H1 (cell line): ENCODE measurements at regions not wholly inside any gene's neighbourhood (a gene's known extent, or its start where the extent isn't known, plus 50 kb on each side); places are given as distances from the start of the nearest gene placed in this dataset.

Source experiments
- CTCF ChIA-PET: fragments of 300-600 bp; sonication (Branson Sonifier 250); formaldehyde crosslinking; loops from one replicate; lab custom pipeline; 2021; ENCODE audit not compliant: partially characterized antibody; lab: Charles Lee
- POLR2A ChIA-PET: fragments of 300-600 bp; sonication (Branson Sonifier 250); formaldehyde crosslinking; loops from one replicate; lab custom pipeline; 2021; ENCODE audit warnings: inconsistent platforms; ENCODE audit not compliant: partially characterized antibody; lab: Charles Lee
- DNase-seq, 2 experiments: peaks; one replicate each; pipeline versions ENCODE4 v3.0.0 to v3.0.0-alpha.2; 2010 to 2022; ENCODE audit warnings: low spot score in 2 of 2, low read depth in 1 of 2, mixed read lengths in 1 of 2
- FAIRE-seq: peaks from 2 replicates; lab custom pipeline; 2011; peaks lifted over from hg19 to GRCh38; lab: Jason Lieb, UNC
- H2AFZ ChIP-seq: 2 replicates; pipeline ENCODE4 v1.8.1; 2012; ENCODE audit warnings: low read length, inconsistent platforms
- H2AK5ac ChIP-seq: 2 replicates; pipeline ENCODE4 v1.6.1; 2013; ENCODE audit warnings: low read depth, low read length
- H2BK120ac ChIP-seq: replicated peaks from 2 replicates; pipeline ENCODE3; 2013; ENCODE audit warnings: low read depth, low read length, inconsistent platforms
- H2BK12ac ChIP-seq: 2 replicates; pipeline ENCODE4 v1.6.1; 2013; ENCODE audit warnings: low read depth, low read length
- H2BK15ac ChIP-seq: 2 replicates; pipeline ENCODE4 v1.6.1; 2013; ENCODE audit warnings: low read length
- H2BK20ac ChIP-seq: 2 replicates; pipeline ENCODE4 v1.6.1; 2013; ENCODE audit warnings: low read length
- H2BK5ac ChIP-seq: 2 replicates; pipeline ENCODE4 v1.6.1; 2013; ENCODE audit warnings: low read depth, low read length
- H3K14ac ChIP-seq: 2 replicates; pipeline ENCODE4 v1.6.1; 2013; ENCODE audit warnings: inconsistent platforms; ENCODE audit not compliant: insufficient read length
- H3K18ac ChIP-seq: 2 replicates; pipeline ENCODE4 v1.6.1; 2013; ENCODE audit warnings: low read length; ENCODE audit errors: extremely low read depth
- H3K23ac ChIP-seq: 2 replicates; pipeline ENCODE4 v1.6.1; 2013; ENCODE audit warnings: inconsistent platforms; ENCODE audit not compliant: insufficient read length
- H3K23me2 ChIP-seq: 2 replicates; pipeline ENCODE4 v1.6.1; 2013; ENCODE audit warnings: low read depth, low read length
- H3K27ac ChIP-seq: 2 replicates; pipeline ENCODE4 v1.6.1; 2011; ENCODE audit warnings: low read depth, low read length, inconsistent platforms
- H3K27me3 ChIP-seq, 4 experiments: replicated peaks in 1 of 4; 1 replicate in 1 of 4; 2 replicates in 3 of 4; pipeline versions ENCODE4 v1.6.1 to v1.8.1; 2011 to 2013; ENCODE audit warnings: low read length in 3 of 4, mild to moderate bottlenecking in 3 of 4, inconsistent platforms in 2 of 4, mixed read lengths in 2 of 4, moderate library complexity in 1 of 4; ENCODE audit not compliant: control insufficient read depth in 3 of 4, insufficient read depth in 3 of 4; ENCODE audit errors: extremely low read depth in 1 of 4
- H3K36me3 ChIP-seq, 4 experiments: 2 replicates each; pipeline versions ENCODE4 v1.6.1 to v1.8.1; 2011 to 2013; ENCODE audit warnings: mild to moderate bottlenecking in 4 of 4, low read length in 3 of 4, moderate library complexity in 2 of 4, control low read depth in 1 of 4, inconsistent platforms in 1 of 4; ENCODE audit not compliant: insufficient read depth in 4 of 4, control insufficient read depth in 2 of 4
- H3K4ac ChIP-seq: replicated peaks from 2 replicates; pipeline ENCODE3; 2013; ENCODE audit warnings: low read length, low read depth, mixed read lengths, inconsistent platforms; ENCODE audit not compliant: insufficient read length
- H3K4me1 ChIP-seq, 4 experiments: replicated peaks in 1 of 4; 1 replicate in 1 of 4; 2 replicates in 3 of 4; pipeline versions ENCODE4 v1.6.1 to v1.8.1; 2011 to 2013; ENCODE audit warnings: low read length in 3 of 4, inconsistent platforms in 2 of 4, mixed read lengths in 1 of 4; ENCODE audit not compliant: insufficient read depth in 4 of 4, control insufficient read depth in 3 of 4
- H3K4me2 ChIP-seq, 2 experiments: 2 replicates each; pipeline versions ENCODE4 v1.6.1 to v1.8.1; 2011 to 2013; ENCODE audit warnings: low read depth in 2 of 2, low read length in 2 of 2, control low read depth in 1 of 2, inconsistent platforms in 1 of 2, mild to moderate bottlenecking in 1 of 2; ENCODE audit not compliant: insufficient read depth in 1 of 2
- H3K4me3 ChIP-seq, 4 experiments: fragments of 200-600, 300-600 bp in 1 of 4; sonication (generic), shearing (Covaris generic), sonication (Bioruptor Twin) in 1 of 4; 2 replicates each; pipeline versions ENCODE4 v1.5.1 to v1.8.1; 2011 to 2016; ENCODE audit warnings: low read length in 4 of 4, low read depth in 3 of 4, control low read depth in 2 of 4, inconsistent platforms in 2 of 4, mild to moderate bottlenecking in 2 of 4, mixed read lengths in 1 of 4, moderate library complexity in 1 of 4; ENCODE audit not compliant: insufficient read depth in 2 of 4; ENCODE audit errors: extremely low read depth in 1 of 4
- H3K56ac ChIP-seq: replicated peaks from 2 replicates; pipeline ENCODE3; 2013; ENCODE audit warnings: low read depth, mild to moderate bottlenecking, mixed read lengths, low read length, inconsistent platforms; ENCODE audit not compliant: insufficient read length
- H3K79me1 ChIP-seq: 2 replicates; pipeline ENCODE4 v1.6.1; 2013; ENCODE audit warnings: low read depth, low read length, control low read depth
- H3K79me2 ChIP-seq, 2 experiments: 2 replicates each; pipeline versions ENCODE4 v1.6.1 to v1.8.1; 2012 to 2013; ENCODE audit warnings: low read length in 2 of 2, mild to moderate bottlenecking in 2 of 2, inconsistent platforms in 1 of 2; ENCODE audit not compliant: insufficient read depth in 2 of 2, control insufficient read depth in 1 of 2
- H3K9ac ChIP-seq, 4 experiments: replicated peaks in 1 of 4; 1 replicate in 1 of 4; 2 replicates in 3 of 4; pipeline versions ENCODE4 v1.6.1 to v1.8.1; 2011 to 2013; ENCODE audit warnings: low read depth in 3 of 4, low read length in 3 of 4, control low read depth in 2 of 4, mild to moderate bottlenecking in 2 of 4, moderate library complexity in 2 of 4, inconsistent platforms in 1 of 4; ENCODE audit errors: extremely low read depth in 1 of 4
- H3K9me3 ChIP-seq, 2 experiments: 2 replicates each; pipeline versions ENCODE4 v1.6.1 to v1.8.1; 2012 to 2013; ENCODE audit warnings: mild to moderate bottlenecking in 2 of 2, moderate library complexity in 2 of 2, control low read depth in 1 of 2, inconsistent platforms in 1 of 2, low read depth in 1 of 2, low read length in 1 of 2, mixed read lengths in 1 of 2; ENCODE audit not compliant: insufficient read depth in 2 of 2
- H4K20me1 ChIP-seq, 2 experiments: replicated peaks in 1 of 2; 2 replicates each; pipeline versions ENCODE3 to v1.8.1; 2011 to 2013; ENCODE audit warnings: inconsistent platforms in 2 of 2, low read length in 2 of 2, mild to moderate bottlenecking in 1 of 2; ENCODE audit not compliant: insufficient read depth in 2 of 2, control insufficient read depth in 1 of 2
- H4K5ac ChIP-seq: 2 replicates; pipeline ENCODE4 v1.6.1; 2013; ENCODE audit warnings: low read length, low read depth, mixed read lengths, inconsistent platforms; ENCODE audit not compliant: insufficient read length
- H4K8ac ChIP-seq: 2 replicates; pipeline ENCODE4 v1.8.0; 2013; ENCODE audit warnings: mild to moderate bottlenecking, moderate library complexity, low read length, inconsistent platforms; ENCODE audit not compliant: insufficient read depth; ENCODE audit errors: extremely low read depth
- H4K91ac ChIP-seq: replicated peaks from 2 replicates; pipeline ENCODE3; 2013; ENCODE audit warnings: low read length, mixed read lengths, inconsistent platforms; ENCODE audit not compliant: insufficient read length
- ATF3 ChIP-seq: IDR thresholded peaks from 2 replicates; pipeline ENCODE4 v1.6.1; 2011; ENCODE audit warnings: low read depth, mild to moderate bottlenecking, low read length; ENCODE audit not compliant: insufficient read depth
- KDM5A ChIP-seq: fragments of 200-600 bp; IDR thresholded peaks from 2 replicates; pipeline ENCODE4 v1.7.1; 2012; ENCODE audit warnings: mild to moderate bottlenecking, low read length, inconsistent platforms, mixed read lengths
- RBBP5 ChIP-seq: IDR thresholded peaks from 2 replicates; pipeline ENCODE4 v1.7.1; 2012; ENCODE audit warnings: low read depth, mild to moderate bottlenecking, inconsistent platforms, low read length, moderate library complexity, borderline replicate concordance
- TAF1 ChIP-seq: IDR thresholded peaks from 2 replicates; pipeline ENCODE4 v1.6.1; 2011; ENCODE audit warnings: mild to moderate bottlenecking, low read depth, low read length
- WGBS, 2 experiments: shearing (Covaris generic) in 1 of 2; methylation state at CpG; one replicate each; pipeline versions ENCODE4 v1.1.6 to v1.1.7; 2013 to 2015; ENCODE audit warnings: low lambda C conversion rate in 2 of 2, mixed read lengths in 2 of 2, inconsistent platforms in 1 of 2, low coverage in 1 of 2, missing lambda C conversion rate in 1 of 2; ENCODE audit not compliant: insufficient replicate concordance in 2 of 2, insufficient coverage in 1 of 2, insufficient read length in 1 of 2; ENCODE audit errors: extremely low coverage in 1 of 2, missing lambda C conversion rate in 1 of 2; 5-methylcytosine and 5-hydroxymethylcytosine counted together

GRCh38 chr1:90396917-90397316 is 320.2 kb downstream of the BARHL2 start:
- TF ChIP-seq ATF3 (no peak), RBBP5 (no peak), TAF1 (no peak), KDM5A (no peak)
- TF ChIP-seq, all 59 proteins: peak for 0
- Histone ChIP-seq H3K56ac (no peak overlapping the region), H3K18ac (no peak overlapping the region), H3K36me3 (no peaks in the 10 kb centered on the region), H2BK5ac (no peak overlapping the region), H3K23me2 (no peaks in the 10 kb centered on the region), H3K4me3 (no peak overlapping the region), H3K9ac (no peak overlapping the region), H4K5ac (no peak overlapping the region), H4K8ac (no peak overlapping the region), H3K9me3 (no peaks in the 10 kb centered on the region), H3K79me1 (no peaks in the 10 kb centered on the region), H4K20me1 (no peaks in the 10 kb centered on the region), H3K4me2 (no peak overlapping the region), H2AK5ac (no peak overlapping the region), H3K27me3 (no peaks in the 10 kb centered on the region), H3K4me1 (no peaks in the 10 kb centered on the region), H3K14ac (no peak overlapping the region), H2AFZ (no peak overlapping the region), H3K79me2 (no peaks in the 10 kb centered on the region), H3K4ac (no peak overlapping the region), H2BK12ac (no peak overlapping the region), H3K23ac (no peak overlapping the region), H2BK15ac (no peak overlapping the region), H2BK120ac (no peak overlapping the region), H4K91ac (no peak overlapping the region), H2BK20ac (no peak overlapping the region), H3K27ac (no peak overlapping the region)
- WGBS, 2 experiments, result 90% methylated on average over 3 of the region's 3 CpGs; no CpG with 5 or more reads in 1 of the 2 experiments
- ChIA-PET POLR2A (no interaction called here), CTCF (interaction anchor here (0.9 kb wide), 1 partner anchor 38 kb away, joined by 3 read pairs; no protein-coding TSS in a partner anchor)
- FAIRE-seq (no peak), DNase-seq (no peak)
